Thoracic aorta (tissue), 2 donors: ENCODE measurements at regions not wholly inside any gene's neighbourhood (a gene's known extent, or its start where the extent isn't known, plus 50 kb on each side); places are given as distances from the start of the nearest gene placed in this dataset.

Source experiments
- ATAC-seq: fragments of 150-250 bp; one replicate; pipeline ENCODE4 v1.8.0; 2017; ENCODE audit warnings: low read depth; ENCODE audit not compliant: insufficient number of reproducible peaks, low FRiP score
- DNase-seq: peaks from one replicate; pipeline ENCODE4 v3.0.0-alpha.2; 2020; ENCODE audit warnings: low spot score
- H3K27ac ChIP-seq, 2 donors: fragments of 200-600 bp; sonication (generic); 1 replicate in 1 of 2; 2 replicates in 1 of 2; pipeline ENCODE4 v1.5.1; 2016; ENCODE audit warnings: mild to moderate bottlenecking in 2 of 2, moderate library complexity in 2 of 2
- H3K27me3 ChIP-seq: fragments of 200-600 bp; sonication (generic); replicated peaks from 2 replicates; pipeline ENCODE4 v1.6.0; 2016; ENCODE audit warnings: mild to moderate bottlenecking; ENCODE audit not compliant: insufficient read depth
- H3K36me3 ChIP-seq: fragments of 200-600 bp; sonication (generic); one replicate; pipeline ENCODE4 v1.5.1; 2016
- H3K4me1 ChIP-seq, 2 donors: fragments of 200-600 bp; sonication (generic); 1 replicate in 1 of 2; 2 replicates in 1 of 2; pipeline versions ENCODE4 v1.5.1 to v1.6.0; 2016; ENCODE audit warnings: low read depth in 2 of 2, mild to moderate bottlenecking in 1 of 2; ENCODE audit not compliant: control insufficient read depth in 1 of 2
- H3K4me3 ChIP-seq: fragments of 200-600 bp; sonication (generic); 2 replicates; pipeline ENCODE4 v1.5.1; 2016; ENCODE audit warnings: mild to moderate bottlenecking
- H3K9me3 ChIP-seq: fragments of 200-600 bp; sonication (generic); 2 replicates; pipeline ENCODE4 v1.5.1; 2016
- TF ChIP-seq, protein P1 (sequence below): fragments of 200-600 bp; sonication (generic); IDR thresholded peaks from one replicate; pipeline ENCODE4 v1.5.1; 2019; ENCODE audit warnings: antibody characterized with exemption

DNA sequence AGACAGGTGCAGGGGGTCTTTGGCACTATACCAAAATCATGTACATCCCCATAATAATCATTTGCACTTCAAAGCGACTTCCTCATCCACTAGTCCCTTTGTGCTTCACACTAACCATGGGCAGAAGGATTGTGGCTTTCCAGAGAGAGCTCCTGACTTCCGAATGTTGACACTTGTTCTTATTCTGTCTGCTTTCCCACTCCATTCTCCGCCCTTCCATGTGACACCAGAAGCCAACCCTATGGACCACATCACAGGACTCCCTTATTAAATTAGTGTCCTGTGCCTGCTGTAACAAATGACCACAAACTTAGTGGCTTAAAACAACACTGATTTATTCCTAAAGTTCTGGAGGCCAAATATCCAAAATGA lies 91.6 kb downstream of the CMC2 start:
- Histone ChIP-seq H3K27me3 (no peaks in the 10 kb centered on the region), H3K9me3 (no peaks in the 10 kb centered on the region), H3K27ac (no peak overlapping the region), H3K4me3 (no peak overlapping the region), H3K36me3 (no peaks in the 10 kb centered on the region), H3K4me1 (no peaks in the 10 kb centered on the region)
- ATAC-seq (no peak), DNase-seq (no peak)
- TF ChIP-seq, protein P1, sequence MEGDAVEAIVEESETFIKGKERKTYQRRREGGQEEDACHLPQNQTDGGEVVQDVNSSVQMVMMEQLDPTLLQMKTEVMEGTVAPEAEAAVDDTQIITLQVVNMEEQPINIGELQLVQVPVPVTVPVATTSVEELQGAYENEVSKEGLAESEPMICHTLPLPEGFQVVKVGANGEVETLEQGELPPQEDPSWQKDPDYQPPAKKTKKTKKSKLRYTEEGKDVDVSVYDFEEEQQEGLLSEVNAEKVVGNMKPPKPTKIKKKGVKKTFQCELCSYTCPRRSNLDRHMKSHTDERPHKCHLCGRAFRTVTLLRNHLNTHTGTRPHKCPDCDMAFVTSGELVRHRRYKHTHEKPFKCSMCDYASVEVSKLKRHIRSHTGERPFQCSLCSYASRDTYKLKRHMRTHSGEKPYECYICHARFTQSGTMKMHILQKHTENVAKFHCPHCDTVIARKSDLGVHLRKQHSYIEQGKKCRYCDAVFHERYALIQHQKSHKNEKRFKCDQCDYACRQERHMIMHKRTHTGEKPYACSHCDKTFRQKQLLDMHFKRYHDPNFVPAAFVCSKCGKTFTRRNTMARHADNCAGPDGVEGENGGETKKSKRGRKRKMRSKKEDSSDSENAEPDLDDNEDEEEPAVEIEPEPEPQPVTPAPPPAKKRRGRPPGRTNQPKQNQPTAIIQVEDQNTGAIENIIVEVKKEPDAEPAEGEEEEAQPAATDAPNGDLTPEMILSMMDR, result no peak

DNA sequence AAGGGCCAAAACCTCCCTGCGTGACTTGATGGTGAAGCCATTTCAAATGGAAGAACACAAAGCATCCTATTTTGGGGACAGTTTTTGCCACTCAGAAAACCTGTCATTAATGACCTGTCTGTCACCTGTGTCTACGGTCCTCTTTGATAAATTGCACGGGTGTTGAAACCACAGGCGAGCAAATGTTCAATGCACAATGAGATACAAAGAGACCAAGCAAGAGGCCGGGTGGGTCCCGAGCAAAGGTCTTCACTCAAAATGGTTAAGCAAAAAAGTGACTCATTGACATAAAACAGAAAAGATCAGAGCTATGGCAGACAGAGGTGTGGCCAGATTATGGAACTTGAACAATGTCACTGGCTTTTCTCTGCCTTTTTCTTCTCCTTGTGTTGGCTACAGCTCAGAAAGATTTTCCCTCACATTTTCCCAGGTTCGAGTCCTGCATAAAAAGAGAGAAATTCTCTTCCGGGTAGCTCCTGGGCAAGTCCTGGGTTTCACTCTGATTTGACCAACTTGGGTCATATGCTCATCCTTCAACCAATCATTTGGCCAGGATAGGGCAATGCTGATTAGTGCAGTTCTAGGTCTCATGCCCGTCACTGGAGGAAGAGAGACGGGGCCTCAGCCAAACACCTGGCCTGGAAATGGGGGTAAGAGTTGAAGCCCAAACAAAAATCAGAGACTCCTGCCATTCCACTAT lies 92.2 kb downstream of the CMC2 start:
- H3K4me3 ChIP-seq, result no peak overlapping the region
- ATAC-seq, result no peak
- TF ChIP-seq, protein P1, result no peak
- H3K9me3 ChIP-seq, result no peaks in the 10 kb centered on the region
- no peak overlapping the region for H3K27ac ChIP-seq
- no peaks in the 10 kb centered on the region for H3K4me1 ChIP-seq
- no peaks in the 10 kb centered on the region for H3K27me3 ChIP-seq
- DNase-seq, result no peak
- H3K36me3 ChIP-seq, result no peaks in the 10 kb centered on the region

DNA sequence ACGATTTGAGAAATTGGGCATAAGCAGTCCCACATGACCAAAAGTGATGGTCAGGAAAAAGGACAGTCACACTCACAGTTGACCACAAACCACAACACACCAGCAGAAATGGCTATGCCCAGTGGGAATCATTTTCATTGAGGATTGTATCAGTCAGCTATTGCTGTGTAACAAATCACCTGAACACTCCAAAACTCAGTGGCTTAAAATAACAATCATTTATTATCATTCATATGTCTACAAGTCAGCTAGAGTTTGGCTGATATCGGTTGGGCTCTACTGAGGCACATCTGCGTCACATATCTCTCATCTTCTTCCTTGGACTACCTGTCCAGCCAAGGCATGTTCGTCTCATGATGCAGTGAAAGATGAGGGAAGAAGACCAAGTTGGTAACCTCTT lies 93.3 kb downstream of the CMC2 start:
- no peak for ATAC-seq
- Histone ChIP-seq H3K4me1 (no peaks in the 10 kb centered on the region), H3K27me3 (no peaks in the 10 kb centered on the region), H3K4me3 (no peak overlapping the region), H3K36me3 (no peaks in the 10 kb centered on the region), H3K9me3 (no peaks in the 10 kb centered on the region), H3K27ac (no peak overlapping the region)
- DNase-seq, result no peak
- TF ChIP-seq, protein P1, result no peak

GRCh38 chr16:80912651-80913050 lies 94.0 kb downstream of the CMC2 start:
- no peak overlapping the region for H3K27ac ChIP-seq
- ATAC-seq (no peak), DNase-seq (no peak)
- no peaks in the 10 kb centered on the region for H3K9me3 ChIP-seq
- H3K4me3 ChIP-seq, result no peak overlapping the region
- H3K27me3 ChIP-seq, result no peaks in the 10 kb centered on the region
- H3K4me1 ChIP-seq, result no peaks in the 10 kb centered on the region
- TF ChIP-seq, protein P1, result no peak
- no peaks in the 10 kb centered on the region for H3K36me3 ChIP-seq

GRCh38 chr16:80910434-80910833 lies 96.3 kb downstream of the CMC2 start:
- Histone ChIP-seq H3K27me3 (no peaks in the 10 kb centered on the region), H3K36me3 (no peaks in the 10 kb centered on the region), H3K4me1 (no peaks in the 10 kb centered on the region), H3K27ac (no peak overlapping the region), H3K9me3 (no peaks in the 10 kb centered on the region), H3K4me3 (no peak overlapping the region)
- no peak for ATAC-seq
- TF ChIP-seq, protein P1, result no peak
- DNase-seq, result no peak
